Neural progenitor cell (in vitro differentiated cells): ENCODE measurements at regions not wholly inside any gene's neighbourhood (a gene's known extent, or its start where the extent isn't known, plus 50 kb on each side); places are given as distances from the start of the nearest gene placed in this dataset.

Source experiments
- DNase-seq: peaks from one replicate; pipeline ENCODE4 v3.0.0-alpha.2; 2016; ENCODE audit warnings: low spot score
- H2AFZ ChIP-seq: fragments of 200-600 bp; sonication (generic); replicated peaks from 2 replicates; pipeline ENCODE4 v1.6.1; 2016; ENCODE audit warnings: antibody characterized with exemption
- H3F3A ChIP-seq: fragments of 200-600 bp; sonication (generic); 2 replicates; pipeline ENCODE4 v1.6.1; 2016; ENCODE audit warnings: antibody characterized with exemption, low read depth
- H3K27ac ChIP-seq: fragments of 200-600 bp; sonication (generic); 2 replicates; pipeline ENCODE4 v1.5.1; 2016; ENCODE audit warnings: mild to moderate bottlenecking
- H3K27me3 ChIP-seq: fragments of 200-600 bp; sonication (generic); 2 replicates; pipeline ENCODE4 v1.6.1; 2016; ENCODE audit warnings: mild to moderate bottlenecking, moderate library complexity
- H3K36me3 ChIP-seq: fragments of 200-600 bp; sonication (generic); 2 replicates; pipeline ENCODE4 v1.5.1; 2016
- H3K4me1 ChIP-seq: fragments of 200-600 bp; sonication (generic); 2 replicates; pipeline ENCODE4 v1.6.1; 2016; ENCODE audit warnings: mixed run types
- H3K4me2 ChIP-seq: fragments of 200-600 bp; sonication (generic); 2 replicates; pipeline ENCODE4 v1.6.1; 2016
- H3K4me3 ChIP-seq: fragments of 200-600 bp; sonication (generic); 2 replicates; pipeline ENCODE4 v1.5.1; 2016
- H3K79me2 ChIP-seq: fragments of 200-600 bp; sonication (generic); 2 replicates; pipeline ENCODE4 v1.6.1; 2016; ENCODE audit warnings: low read depth
- H3K9ac ChIP-seq: fragments of 200-600 bp; sonication (generic); 2 replicates; pipeline ENCODE4 v1.6.1; 2016
- H3K9me3 ChIP-seq: fragments of 200-600 bp; sonication (generic); 2 replicates; pipeline ENCODE4 v1.5.1; 2016; ENCODE audit warnings: low read depth
- H4K20me1 ChIP-seq: fragments of 200-600 bp; sonication (generic); 2 replicates; pipeline ENCODE4 v1.6.1; 2016; ENCODE audit warnings: low read depth
- H3K27ac Mint-ChIP-seq: 3 replicates; pipeline ENCODE4 v1.8.0; 2021; ENCODE audit warnings: mixed read lengths
- H3K27me3 Mint-ChIP-seq: 2 replicates; pipeline ENCODE4 v1.8.0; 2022; ENCODE audit warnings: low read depth, mild to moderate bottlenecking, inconsistent platforms, moderate library complexity, mixed read lengths; ENCODE audit not compliant: insufficient read depth
- H3K36me3 Mint-ChIP-seq: 3 replicates; pipeline ENCODE4 v1.8.0; 2021; ENCODE audit warnings: mixed read lengths
- H3K4me1 Mint-ChIP-seq: 3 replicates; pipeline ENCODE4 v1.8.0; 2021; ENCODE audit warnings: mixed read lengths
- H3K4me3 Mint-ChIP-seq: 3 replicates; pipeline ENCODE4 v1.8.0; 2021; ENCODE audit warnings: mild to moderate bottlenecking, moderate library complexity, mixed read lengths
- H3K9me3 Mint-ChIP-seq: 3 replicates; pipeline ENCODE4 v1.8.0; 2020; ENCODE audit warnings: mixed read lengths
- EZH2 ChIP-seq: fragments of 200-600 bp; sonication (generic); IDR thresholded peaks from 2 replicates; pipeline ENCODE4 v1.6.1; 2017; ENCODE audit warnings: antibody characterized with exemption, mild to moderate bottlenecking, moderate library complexity
- EZH2phosphoT487 ChIP-seq: fragments of 200-600 bp; sonication (generic); IDR thresholded peaks from 2 replicates; pipeline ENCODE4 v1.6.1; 2017; ENCODE audit warnings: antibody characterized with exemption
- TF ChIP-seq, protein P1 (sequence below): fragments of 200-600 bp; sonication (generic); IDR thresholded peaks from 2 replicates; pipeline ENCODE4 v1.5.1; 2017; ENCODE audit warnings: antibody characterized with exemption, mild to moderate bottlenecking

DNA sequence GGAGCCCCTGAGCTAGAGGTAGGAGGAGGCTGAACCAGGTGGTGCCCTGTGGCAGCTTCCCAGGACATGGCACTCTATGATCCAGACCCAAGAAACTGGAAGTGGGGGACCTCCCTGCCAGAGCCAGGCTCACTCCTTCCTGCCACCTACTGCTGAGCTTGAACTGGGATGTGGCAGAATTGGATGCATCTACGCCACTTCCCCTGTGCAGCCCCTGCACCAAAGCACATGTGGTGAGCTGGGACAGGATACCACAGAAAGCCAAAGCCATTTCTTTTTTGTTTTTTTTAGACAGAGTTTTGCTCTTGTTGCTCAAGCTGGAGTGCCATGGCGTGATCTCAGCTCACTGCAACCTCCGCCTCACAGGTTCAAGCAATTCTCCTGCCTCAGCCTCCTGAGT lies 518.0 kb upstream of the PPP2R3A start:
- no peak overlapping the region for H3K4me2 ChIP-seq

DNA sequence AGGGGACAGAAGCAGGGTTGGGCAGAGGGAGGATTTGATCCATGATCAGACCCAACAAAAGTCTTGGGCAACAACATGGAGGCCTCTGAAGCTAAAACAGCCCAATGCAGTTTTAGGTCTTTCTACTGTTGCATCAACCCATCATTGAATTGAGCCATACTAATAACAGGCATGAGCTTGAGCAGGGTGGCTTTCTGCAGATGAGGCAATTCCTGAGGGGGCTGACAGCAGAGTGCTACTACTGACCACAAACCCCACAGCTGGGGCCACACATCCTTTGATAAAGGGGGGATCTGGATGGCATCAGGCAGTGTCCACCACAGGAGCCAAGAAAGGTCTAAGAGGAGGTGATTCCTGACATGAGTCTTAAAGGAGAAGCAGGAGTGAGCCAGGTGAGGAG lies 517.0 kb upstream of the PPP2R3A start:
- Mint-ChIP-seq H3K4me1 (peaks cover 5% of the 10 kb centered on the region), H3K27me3 (peaks cover 7% of the 10 kb centered on the region), H3K4me3 (no peak overlapping the region), H3K9me3 (peaks cover 3% of the 10 kb centered on the region), H3K27ac (peak overlapping the region; percentile 72), H3K36me3 (no peaks in the 10 kb centered on the region)
- no peak overlapping the region for H3K4me3 ChIP-seq
- H3K9ac ChIP-seq = no peak overlapping the region
- H3F3A ChIP-seq = no peaks in the 10 kb centered on the region
- H4K20me1 ChIP-seq = no peaks in the 10 kb centered on the region
- H3K36me3 ChIP-seq = no peaks in the 10 kb centered on the region
- no peak for TF ChIP-seq EZH2phosphoT487
- TF ChIP-seq, protein P1, sequence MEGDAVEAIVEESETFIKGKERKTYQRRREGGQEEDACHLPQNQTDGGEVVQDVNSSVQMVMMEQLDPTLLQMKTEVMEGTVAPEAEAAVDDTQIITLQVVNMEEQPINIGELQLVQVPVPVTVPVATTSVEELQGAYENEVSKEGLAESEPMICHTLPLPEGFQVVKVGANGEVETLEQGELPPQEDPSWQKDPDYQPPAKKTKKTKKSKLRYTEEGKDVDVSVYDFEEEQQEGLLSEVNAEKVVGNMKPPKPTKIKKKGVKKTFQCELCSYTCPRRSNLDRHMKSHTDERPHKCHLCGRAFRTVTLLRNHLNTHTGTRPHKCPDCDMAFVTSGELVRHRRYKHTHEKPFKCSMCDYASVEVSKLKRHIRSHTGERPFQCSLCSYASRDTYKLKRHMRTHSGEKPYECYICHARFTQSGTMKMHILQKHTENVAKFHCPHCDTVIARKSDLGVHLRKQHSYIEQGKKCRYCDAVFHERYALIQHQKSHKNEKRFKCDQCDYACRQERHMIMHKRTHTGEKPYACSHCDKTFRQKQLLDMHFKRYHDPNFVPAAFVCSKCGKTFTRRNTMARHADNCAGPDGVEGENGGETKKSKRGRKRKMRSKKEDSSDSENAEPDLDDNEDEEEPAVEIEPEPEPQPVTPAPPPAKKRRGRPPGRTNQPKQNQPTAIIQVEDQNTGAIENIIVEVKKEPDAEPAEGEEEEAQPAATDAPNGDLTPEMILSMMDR = no peak
- no peak for TF ChIP-seq EZH2
- H3K27ac ChIP-seq = no peak overlapping the region
- no peak overlapping the region for H3K4me2 ChIP-seq
- no peaks in the 10 kb centered on the region for H3K4me1 ChIP-seq
- H2AFZ ChIP-seq = no peak overlapping the region
- no peaks in the 10 kb centered on the region for H3K9me3 ChIP-seq
- no peaks in the 10 kb centered on the region for H3K79me2 ChIP-seq
- H3K27me3 ChIP-seq = no peaks in the 10 kb centered on the region
- no peak for DNase-seq

More for the DNA sequence above, 518.0 kb upstream of the PPP2R3A start:
- H3K9me3 Mint-ChIP-seq = peaks cover 3% of the 10 kb centered on the region
- H3K36me3 Mint-ChIP-seq = no peaks in the 10 kb centered on the region
- Histone ChIP-seq H3K9me3 (no peaks in the 10 kb centered on the region), H4K20me1 (no peaks in the 10 kb centered on the region), H3K27me3 (no peaks in the 10 kb centered on the region), H3K36me3 (no peaks in the 10 kb centered on the region), H3K4me3 (no peak overlapping the region), H3K79me2 (no peaks in the 10 kb centered on the region), H3K9ac (no peak overlapping the region), H2AFZ (no peak overlapping the region), H3K27ac (no peak overlapping the region), H3K4me1 (no peaks in the 10 kb centered on the region), H3F3A (no peaks in the 10 kb centered on the region)
- H3K27ac Mint-ChIP-seq = no peak overlapping the region
- peaks cover 4% of the 10 kb centered on the region for H3K27me3 Mint-ChIP-seq
- DNase-seq = no peak
- TF ChIP-seq EZH2phosphoT487 = no peak
- TF ChIP-seq EZH2 = no peak
- TF ChIP-seq, protein P1 = no peak
- H3K4me1 Mint-ChIP-seq = no peaks in the 10 kb centered on the region
- no peak overlapping the region for H3K4me3 Mint-ChIP-seq

DNA sequence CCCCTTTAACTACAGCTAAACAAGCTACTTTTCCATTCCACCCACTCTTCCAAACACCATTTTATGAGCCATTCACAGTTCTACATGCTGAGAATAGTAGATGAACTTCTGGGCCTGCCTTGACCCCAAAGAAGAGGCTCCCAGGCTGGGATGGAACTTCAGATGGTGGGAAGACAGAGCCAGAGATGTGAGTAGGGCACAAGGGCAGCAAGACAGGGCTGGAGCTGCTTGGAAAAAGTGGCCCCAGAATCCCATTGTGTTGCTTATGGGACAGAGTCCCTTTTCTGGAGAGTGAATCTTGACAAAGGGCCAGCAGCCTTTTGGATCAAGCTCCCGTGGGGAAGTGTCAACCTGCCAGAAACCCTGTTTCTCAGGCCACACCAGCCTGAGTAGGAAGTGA lies 516.5 kb upstream of the PPP2R3A start:
- Mint-ChIP-seq H3K36me3 (no peaks in the 10 kb centered on the region), H3K4me1 (peaks cover 5% of the 10 kb centered on the region)
- DNase-seq = no peak

More for the DNA sequence above, 516.5 kb upstream of the PPP2R3A start:
- H4K20me1 ChIP-seq = no peaks in the 10 kb centered on the region
- H3K79me2 ChIP-seq = no peaks in the 10 kb centered on the region
- no peak overlapping the region for H3K9ac ChIP-seq
- no peak overlapping the region for H2AFZ ChIP-seq
- H3K4me1 ChIP-seq = no peaks in the 10 kb centered on the region
- peaks cover 7% of the 10 kb centered on the region for H3K27me3 Mint-ChIP-seq
- no peaks in the 10 kb centered on the region for H3K27me3 ChIP-seq
- no peaks in the 10 kb centered on the region for H3K36me3 ChIP-seq
- no peak overlapping the region for H3K4me3 Mint-ChIP-seq
- H3K4me2 ChIP-seq = no peak overlapping the region
- no peaks in the 10 kb centered on the region for H3K9me3 ChIP-seq
- TF ChIP-seq, protein P1 = no peak
- no peak overlapping the region for H3K27ac ChIP-seq
- H3K9me3 Mint-ChIP-seq = peaks cover 3% of the 10 kb centered on the region
- no peak overlapping the region for H3K27ac Mint-ChIP-seq
- no peaks in the 10 kb centered on the region for H3F3A ChIP-seq
- H3K4me3 ChIP-seq = no peak overlapping the region
